SK-N-SH (cell line): ENCODE measurements at regions not wholly inside any gene's neighbourhood (a gene's known extent, or its start where the extent isn't known, plus 50 kb on each side); places are given as distances from the start of the nearest gene placed in this dataset.

ENCODE experiments used
- CTCF ChIA-PET: fragments of 300-600, 350-600 bp; formaldehyde crosslinking; extraction: SDS; loops from one replicate; lab custom pipeline; 2021; lab: Yijun Ruan, JAX
- POLR2A ChIA-PET: fragments of 350-600 bp; sonication (Branson Sonifier 250); formaldehyde crosslinking; extraction: SDS; loops from one replicate; lab custom pipeline; 2020; ENCODE audit warnings: antibody characterized with exemption, inconsistent platforms; lab: Yijun Ruan, JAX
- DNase-seq: peaks from one replicate; pipeline ENCODE4 v3.0.0; 2012
- H2AFZ ChIP-seq: fragments of 200-600 bp; sonication (generic); 2 replicates; pipeline ENCODE4 v1.8.1; 2016; ENCODE audit warnings: antibody characterized with exemption, mild to moderate bottlenecking, low read depth
- H3F3A ChIP-seq: fragments of 200-600 bp; sonication (generic); replicated peaks from 2 replicates; pipeline ENCODE3; 2016; ENCODE audit warnings: antibody characterized with exemption, mild to moderate bottlenecking; ENCODE audit not compliant: insufficient read depth
- H3K27ac ChIP-seq, 2 experiments: fragments of 200-500 bp in 1 of 2; fragments of 200-600 bp in 1 of 2; sonication (Bioruptor generic) in 1 of 2; sonication (generic), shearing (Covaris generic) in 1 of 2; 2 replicates each; pipeline versions ENCODE4 v1.5.1 to v1.6.1; 2014 to 2016; ENCODE audit warnings: low read depth in 2 of 2, inconsistent platforms in 1 of 2, low read length in 1 of 2, mild to moderate bottlenecking in 1 of 2, mixed read lengths in 1 of 2
- H3K27me3 ChIP-seq: fragments of 200-600 bp; sonication (generic), shearing (Covaris generic); 2 replicates; pipeline ENCODE4 v1.6.1; 2016; ENCODE audit warnings: mixed run types; ENCODE audit not compliant: insufficient read depth
- H3K36me3 ChIP-seq, 2 experiments: fragments of 200-500 bp in 1 of 2; fragments of 200-600 bp in 1 of 2; sonication (Bioruptor generic) in 1 of 2; sonication (generic) in 1 of 2; replicated peaks in 1 of 2; 2 replicates each; pipeline versions ENCODE3 to v1.5.1; 2014 to 2016; ENCODE audit warnings: low read length in 1 of 2, mild to moderate bottlenecking in 1 of 2; ENCODE audit not compliant: insufficient read depth in 2 of 2, control insufficient read depth in 1 of 2
- H3K4me1 ChIP-seq, 2 experiments: fragments of 200-500 bp in 1 of 2; fragments of 200-600 bp in 1 of 2; sonication (Bioruptor generic) in 1 of 2; sonication (generic), shearing (Covaris generic) in 1 of 2; 2 replicates each; pipeline versions ENCODE4 v1.5.1 to v1.6.1; 2014 to 2016; ENCODE audit warnings: low read depth in 1 of 2, low read length in 1 of 2, mixed run types in 1 of 2; ENCODE audit not compliant: insufficient read depth in 2 of 2, control insufficient read depth in 1 of 2
- H3K4me2 ChIP-seq: fragments of 200-600 bp; sonication (generic), shearing (Covaris generic); 2 replicates; pipeline ENCODE4 v1.6.1; 2017; ENCODE audit warnings: mixed run types
- H3K4me3 ChIP-seq, 2 experiments: fragments of 200-500 bp in 1 of 2; fragments of 200-600 bp in 1 of 2; sonication (Bioruptor generic) in 1 of 2; sonication (generic), shearing (Covaris generic) in 1 of 2; 2 replicates each; pipeline versions ENCODE4 v1.5.1 to v1.8.1; 2014 to 2016; ENCODE audit warnings: low read depth in 2 of 2, inconsistent platforms in 1 of 2, low read length in 1 of 2, mild to moderate bottlenecking in 1 of 2, mixed read lengths in 1 of 2, moderate library complexity in 1 of 2
- H3K79me2 ChIP-seq: fragments of 200-600 bp; sonication (generic); 2 replicates; pipeline ENCODE4 v1.8.1; 2017; ENCODE audit warnings: mild to moderate bottlenecking; ENCODE audit not compliant: insufficient read depth
- H3K9ac ChIP-seq: fragments of 200-600 bp; sonication (generic); 2 replicates; pipeline ENCODE4 v1.6.1; 2017; ENCODE audit warnings: mixed run types
- H3K9me2 ChIP-seq: fragments of 200-600 bp; sonication (generic); 2 replicates; pipeline ENCODE4 v1.6.1; 2017; ENCODE audit warnings: mixed run types
- H3K9me3 ChIP-seq: fragments of 200-600 bp; sonication (generic); 2 replicates; pipeline ENCODE4 v1.6.1; 2017; ENCODE audit warnings: mixed run types, mild to moderate bottlenecking, moderate library complexity
- H4K20me1 ChIP-seq: fragments of 200-600 bp; sonication (generic); 2 replicates; pipeline ENCODE4 v1.6.1; 2017; ENCODE audit warnings: mild to moderate bottlenecking, mixed run types; ENCODE audit not compliant: insufficient read depth
- ELF1 ChIP-seq: IDR thresholded peaks from 2 replicates; pipeline ENCODE4 v1.4.0; 2012
- EZH2phosphoT487 ChIP-seq: fragments of 200-600 bp; sonication (generic); IDR thresholded peaks from 2 replicates; pipeline ENCODE4 v1.6.1; 2017; ENCODE audit warnings: low read depth, mixed run types, mild to moderate bottlenecking, antibody characterized with exemption, moderate library complexity, borderline replicate concordance
- FOXJ3 ChIP-seq: sonication (generic); formaldehyde crosslinking; IDR thresholded peaks from 2 replicates; pipeline ENCODE4 v1.5.1; 2020; ENCODE audit warnings: mild to moderate bottlenecking, missing genetic modification reagents
- FOXM1 ChIP-seq: IDR thresholded peaks from 2 replicates; pipeline ENCODE4 v1.4.0; 2012; ENCODE audit warnings: low read depth, mild to moderate bottlenecking
- MEF2A ChIP-seq: IDR thresholded peaks from 2 replicates; pipeline ENCODE4 v1.4.0; 2012; ENCODE audit warnings: low read depth, borderline replicate concordance
- MXI1 ChIP-seq: IDR thresholded peaks from 2 replicates; pipeline ENCODE4 v1.6.1; 2012; ENCODE audit warnings: mild to moderate bottlenecking, low read depth, low read length, improper control_type of control experiment
- NRF1 ChIP-seq: IDR thresholded peaks from 2 replicates; pipeline ENCODE4 v1.6.1; 2012; ENCODE audit warnings: low read depth, mild to moderate bottlenecking, low read length
- RAD21 ChIP-seq: IDR thresholded peaks from 2 replicates; pipeline ENCODE4 v1.6.1; 2012; ENCODE audit warnings: mild to moderate bottlenecking, low read length
- RCOR1 ChIP-seq: fragments of 150-350 bp; IDR thresholded peaks from 2 replicates; pipeline ENCODE4 v1.6.1; 2017; ENCODE audit warnings: antibody characterized with exemption, low read length
- SIN3A ChIP-seq: IDR thresholded peaks from 2 replicates; pipeline ENCODE4 v1.6.1; 2012; ENCODE audit warnings: low read depth, mild to moderate bottlenecking, low read length, moderate library complexity, borderline replicate concordance
- SMC3 ChIP-seq: IDR thresholded peaks from 2 replicates; pipeline ENCODE4 v1.6.1; 2012; ENCODE audit warnings: low read depth, low read length, improper control_type of control experiment
- TAF1 ChIP-seq: IDR thresholded peaks from 2 replicates; pipeline ENCODE4 v1.6.1; 2012; ENCODE audit warnings: low read depth, mild to moderate bottlenecking, low read length, moderate library complexity, borderline replicate concordance
- TEAD4 ChIP-seq: IDR thresholded peaks from 2 replicates; pipeline ENCODE4 v1.4.0; 2012; ENCODE audit warnings: mild to moderate bottlenecking, borderline replicate concordance; ENCODE audit not compliant: insufficient read depth
- WGBS: methylation state at CpG from one replicate; pipeline ENCODE4 v1.1.6; 2017; ENCODE audit warnings: low lambda C conversion rate; 5-methylcytosine and 5-hydroxymethylcytosine counted together
- TF ChIP-seq, protein P1 (sequence below): IDR thresholded peaks from 2 replicates; pipeline ENCODE4 v1.6.1; 2012; ENCODE audit warnings: mild to moderate bottlenecking, low read depth, low read length, moderate library complexity
- TF ChIP-seq, protein P2 (sequence below): IDR thresholded peaks from 2 replicates; pipeline ENCODE4 v1.4.0; 2012; ENCODE audit warnings: low read depth
- TF ChIP-seq, protein P3 (sequence below): fragments of 150-350 bp; IDR thresholded peaks from 2 replicates; pipeline ENCODE4 v1.6.1; 2017; ENCODE audit warnings: antibody characterized with exemption, low read length, low read depth, borderline replicate concordance
- TF ChIP-seq, protein P4 (sequence below): IDR thresholded peaks from 2 replicates; pipeline ENCODE4 v1.4.0; 2012; ENCODE audit warnings: low read depth, borderline replicate concordance

DNA sequence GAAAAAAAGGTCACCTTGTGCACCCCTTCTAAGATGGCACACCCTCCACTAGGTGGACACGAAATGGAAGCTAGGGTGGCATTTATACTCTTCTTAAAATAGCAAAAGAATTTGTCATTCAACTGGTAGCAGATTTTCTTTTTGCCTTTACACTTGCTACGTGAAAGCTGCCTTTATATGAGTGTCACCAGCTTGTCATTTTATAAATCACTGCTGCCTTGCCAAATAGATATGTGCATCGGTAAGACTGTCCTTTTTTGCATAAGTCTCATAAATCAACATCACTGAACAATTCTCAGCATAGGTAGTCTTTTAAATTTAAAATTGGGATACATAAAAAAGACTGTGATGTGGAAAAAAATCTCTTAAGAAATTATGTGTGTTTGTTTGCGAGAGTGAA is 764.1 kb downstream of the TDRD15 start (continued):
- TF ChIP-seq FOXM1 (no peak), NRF1 (no peak), ELF1 (no peak)
- TF ChIP-seq, protein P1, sequence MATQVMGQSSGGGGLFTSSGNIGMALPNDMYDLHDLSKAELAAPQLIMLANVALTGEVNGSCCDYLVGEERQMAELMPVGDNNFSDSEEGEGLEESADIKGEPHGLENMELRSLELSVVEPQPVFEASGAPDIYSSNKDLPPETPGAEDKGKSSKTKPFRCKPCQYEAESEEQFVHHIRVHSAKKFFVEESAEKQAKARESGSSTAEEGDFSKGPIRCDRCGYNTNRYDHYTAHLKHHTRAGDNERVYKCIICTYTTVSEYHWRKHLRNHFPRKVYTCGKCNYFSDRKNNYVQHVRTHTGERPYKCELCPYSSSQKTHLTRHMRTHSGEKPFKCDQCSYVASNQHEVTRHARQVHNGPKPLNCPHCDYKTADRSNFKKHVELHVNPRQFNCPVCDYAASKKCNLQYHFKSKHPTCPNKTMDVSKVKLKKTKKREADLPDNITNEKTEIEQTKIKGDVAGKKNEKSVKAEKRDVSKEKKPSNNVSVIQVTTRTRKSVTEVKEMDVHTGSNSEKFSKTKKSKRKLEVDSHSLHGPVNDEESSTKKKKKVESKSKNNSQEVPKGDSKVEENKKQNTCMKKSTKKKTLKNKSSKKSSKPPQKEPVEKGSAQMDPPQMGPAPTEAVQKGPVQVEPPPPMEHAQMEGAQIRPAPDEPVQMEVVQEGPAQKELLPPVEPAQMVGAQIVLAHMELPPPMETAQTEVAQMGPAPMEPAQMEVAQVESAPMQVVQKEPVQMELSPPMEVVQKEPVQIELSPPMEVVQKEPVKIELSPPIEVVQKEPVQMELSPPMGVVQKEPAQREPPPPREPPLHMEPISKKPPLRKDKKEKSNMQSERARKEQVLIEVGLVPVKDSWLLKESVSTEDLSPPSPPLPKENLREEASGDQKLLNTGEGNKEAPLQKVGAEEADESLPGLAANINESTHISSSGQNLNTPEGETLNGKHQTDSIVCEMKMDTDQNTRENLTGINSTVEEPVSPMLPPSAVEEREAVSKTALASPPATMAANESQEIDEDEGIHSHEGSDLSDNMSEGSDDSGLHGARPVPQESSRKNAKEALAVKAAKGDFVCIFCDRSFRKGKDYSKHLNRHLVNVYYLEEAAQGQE, result no peak

DNA sequence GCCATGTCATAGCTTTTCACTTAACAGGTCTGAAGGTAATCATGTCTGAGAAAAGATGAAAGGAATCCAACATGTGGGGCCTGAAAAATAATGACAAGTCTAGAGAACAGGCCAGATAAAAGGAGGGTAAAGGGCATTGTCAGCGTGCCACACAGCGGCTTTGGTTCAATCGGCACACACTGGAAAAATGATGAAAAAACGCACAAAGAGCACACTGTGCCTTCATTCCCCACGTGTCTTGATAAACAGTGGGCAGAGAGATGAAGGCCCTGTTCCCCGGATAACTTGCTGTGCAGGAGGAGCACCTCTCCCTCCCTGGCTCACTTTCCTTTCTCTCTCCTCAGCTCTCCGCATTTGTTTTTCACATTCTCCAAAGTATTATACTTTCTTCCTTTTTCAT is 766.3 kb downstream of the TDRD15 start:
- ChIA-PET POLR2A (no interaction called here), CTCF (interaction anchor here (1.0 kb wide), 1 partner anchor 9 kb away, joined by 4 read pairs; no protein-coding TSS in a partner anchor)
- H3K79me2 ChIP-seq, result no peaks in the 10 kb centered on the region
- H3F3A ChIP-seq, result no peaks in the 10 kb centered on the region
- no peaks in the 10 kb centered on the region for H3K9me2 ChIP-seq
- no peak overlapping the region for H2AFZ ChIP-seq
- 48% methylated on average over 6 of the region's 7 CpGs for WGBS
- H3K4me1 ChIP-seq, result no peaks in the 10 kb centered on the region
- no peaks in the 10 kb centered on the region for H3K36me3 ChIP-seq
- no peaks in the 10 kb centered on the region for H4K20me1 ChIP-seq
- H3K4me2 ChIP-seq, result no peak overlapping the region
- DNase-seq, result no peak
- no peaks in the 10 kb centered on the region for H3K27me3 ChIP-seq
- H3K9me3 ChIP-seq, result peaks cover 4% of the 10 kb centered on the region; the same call in 1 of the 2 replicates
- no peak for TF ChIP-seq SIN3A
- TF ChIP-seq, protein P2, sequence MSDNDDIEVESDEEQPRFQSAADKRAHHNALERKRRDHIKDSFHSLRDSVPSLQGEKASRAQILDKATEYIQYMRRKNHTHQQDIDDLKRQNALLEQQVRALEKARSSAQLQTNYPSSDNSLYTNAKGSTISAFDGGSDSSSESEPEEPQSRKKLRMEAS, result no peak
- TF ChIP-seq, protein P3, sequence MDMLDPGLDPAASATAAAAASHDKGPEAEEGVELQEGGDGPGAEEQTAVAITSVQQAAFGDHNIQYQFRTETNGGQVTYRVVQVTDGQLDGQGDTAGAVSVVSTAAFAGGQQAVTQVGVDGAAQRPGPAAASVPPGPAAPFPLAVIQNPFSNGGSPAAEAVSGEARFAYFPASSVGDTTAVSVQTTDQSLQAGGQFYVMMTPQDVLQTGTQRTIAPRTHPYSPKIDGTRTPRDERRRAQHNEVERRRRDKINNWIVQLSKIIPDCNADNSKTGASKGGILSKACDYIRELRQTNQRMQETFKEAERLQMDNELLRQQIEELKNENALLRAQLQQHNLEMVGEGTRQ, result no peak
- no peak for TF ChIP-seq RCOR1
- TF ChIP-seq TEAD4, result no peak
- TF ChIP-seq NRF1, result no peak
- TF ChIP-seq MXI1, result no peak
- TF ChIP-seq SMC3, result no peak
- no peak overlapping the region for H3K27ac ChIP-seq
- no peak overlapping the region for H3K4me3 ChIP-seq
- no peak overlapping the region for H3K9ac ChIP-seq

DNA sequence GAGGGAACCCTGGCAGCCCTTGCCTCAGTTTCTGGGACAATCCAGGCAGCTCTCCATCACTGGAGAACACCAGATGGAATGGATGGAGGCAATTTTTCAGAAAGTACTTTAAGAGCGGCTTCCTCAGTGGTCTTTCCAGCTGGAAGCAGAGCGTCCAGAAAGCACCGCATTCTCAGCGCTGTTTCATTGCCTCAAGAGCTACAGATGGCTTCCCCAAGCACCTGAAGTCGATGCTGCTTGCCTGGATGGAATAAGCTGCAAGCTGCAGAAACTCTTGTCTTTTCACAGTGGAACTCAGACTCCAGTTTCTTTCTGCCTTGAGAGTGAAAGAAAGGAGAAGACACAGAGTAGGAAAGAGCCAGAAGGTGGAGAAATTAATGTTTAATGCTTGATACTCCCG is 766.9 kb downstream of the TDRD15 start:
- no peaks in the 10 kb centered on the region for H3K4me1 ChIP-seq
- H2AFZ ChIP-seq, result no peak overlapping the region
- WGBS, result 39% methylated on average over 6 of the region's 6 CpGs
- ChIA-PET CTCF (no interaction called here), POLR2A (no interaction called here)
- no peaks in the 10 kb centered on the region for H3K9me2 ChIP-seq
- no peak for DNase-seq
- peaks cover 6% of the 10 kb centered on the region; the same call in 1 of the 2 replicates for H3K9me3 ChIP-seq
- H3K79me2 ChIP-seq, result no peaks in the 10 kb centered on the region
- H3F3A ChIP-seq, result no peaks in the 10 kb centered on the region
- no peak overlapping the region for H3K4me3 ChIP-seq
- H4K20me1 ChIP-seq, result no peaks in the 10 kb centered on the region
- H3K27ac ChIP-seq, result no peak overlapping the region
- no peak overlapping the region for H3K9ac ChIP-seq
- H3K36me3 ChIP-seq, result no peaks in the 10 kb centered on the region
- no peak overlapping the region for H3K4me2 ChIP-seq
- no peaks in the 10 kb centered on the region for H3K27me3 ChIP-seq
- TF ChIP-seq TAF1 (no peak), RCOR1 (no peak), RAD21 (no peak), EZH2phosphoT487 (no peak), FOXM1 (no peak), FOXJ3 (no peak), MXI1 (no peak), MEF2A (no peak), NRF1 (no peak)
- TF ChIP-seq, protein P4, sequence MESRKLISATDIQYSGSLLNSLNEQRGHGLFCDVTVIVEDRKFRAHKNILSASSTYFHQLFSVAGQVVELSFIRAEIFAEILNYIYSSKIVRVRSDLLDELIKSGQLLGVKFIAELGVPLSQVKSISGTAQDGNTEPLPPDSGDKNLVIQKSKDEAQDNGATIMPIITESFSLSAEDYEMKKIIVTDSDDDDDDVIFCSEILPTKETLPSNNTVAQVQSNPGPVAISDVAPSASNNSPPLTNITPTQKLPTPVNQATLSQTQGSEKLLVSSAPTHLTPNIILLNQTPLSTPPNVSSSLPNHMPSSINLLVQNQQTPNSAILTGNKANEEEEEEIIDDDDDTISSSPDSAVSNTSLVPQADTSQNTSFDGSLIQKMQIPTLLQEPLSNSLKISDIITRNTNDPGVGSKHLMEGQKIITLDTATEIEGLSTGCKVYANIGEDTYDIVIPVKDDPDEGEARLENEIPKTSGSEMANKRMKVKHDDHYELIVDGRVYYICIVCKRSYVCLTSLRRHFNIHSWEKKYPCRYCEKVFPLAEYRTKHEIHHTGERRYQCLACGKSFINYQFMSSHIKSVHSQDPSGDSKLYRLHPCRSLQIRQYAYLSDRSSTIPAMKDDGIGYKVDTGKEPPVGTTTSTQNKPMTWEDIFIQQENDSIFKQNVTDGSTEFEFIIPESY, result no peak
- TF ChIP-seq, protein P2, result no peak
- TF ChIP-seq, protein P3, result no peak
